OCI-LY7 (cell line): ENCODE measurements at regions not wholly inside any gene's neighbourhood (a gene's known extent, or its start where the extent isn't known, plus 50 kb on each side); places are given as distances from the start of the nearest gene placed in this dataset.

Experiments used
- EZH2phosphoT487 ChIP-seq: fragments of 200-600 bp; sonication (generic); IDR thresholded peaks from 2 replicates; pipeline ENCODE4 v1.6.1; 2018; ENCODE audit warnings: low read depth, borderline replicate concordance, mild to moderate bottlenecking, mixed run types, antibody characterized with exemption, low read length, moderate library complexity, mixed read lengths
- TF ChIP-seq, protein P1 (sequence below): fragments of 200-600 bp; sonication (generic); conservative IDR thresholded peaks from 2 replicates; pipeline ENCODE4 v1.5.1; 2014; ENCODE audit warnings: mild to moderate bottlenecking, antibody characterized with exemption, low read length, moderate library complexity, mixed read lengths

DNA sequence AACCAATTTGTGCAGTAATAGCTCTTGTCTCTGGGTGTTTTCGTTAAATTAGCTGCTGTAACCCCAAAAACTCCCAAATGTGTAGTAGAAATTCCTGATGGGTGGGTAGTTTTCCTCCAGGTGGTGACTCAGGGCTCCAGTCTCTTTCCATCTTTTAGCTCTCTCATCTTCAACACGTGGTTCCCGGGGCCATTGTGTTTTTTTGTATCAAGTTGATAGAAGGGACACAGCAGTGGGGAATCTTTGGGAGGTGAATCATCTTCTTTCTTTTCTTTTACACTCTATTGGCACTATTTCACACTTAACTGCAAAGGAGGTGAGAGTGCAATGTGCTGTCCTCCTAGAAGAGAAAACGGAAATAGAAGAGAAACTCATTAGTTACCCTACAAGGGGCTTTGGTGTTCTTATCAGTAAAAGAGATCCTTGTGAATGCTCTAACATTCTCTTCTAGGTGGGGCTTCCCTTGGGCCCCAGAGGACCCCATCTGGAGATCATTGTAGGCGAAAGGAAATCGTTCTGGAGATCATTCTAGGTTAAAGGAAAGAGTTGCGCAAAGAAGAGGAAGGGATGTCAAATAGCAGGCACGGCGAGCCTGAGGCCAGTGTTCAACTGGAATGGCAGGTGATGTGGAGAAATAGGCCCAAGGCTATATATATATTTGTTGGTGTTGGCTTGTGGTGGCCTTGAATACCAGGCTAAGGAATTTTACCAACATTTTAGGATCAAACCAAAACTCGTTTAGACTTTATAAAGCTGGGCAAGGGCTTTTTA is 68.2 kb upstream of the ACSL1 start:
- TF ChIP-seq, protein P1, sequence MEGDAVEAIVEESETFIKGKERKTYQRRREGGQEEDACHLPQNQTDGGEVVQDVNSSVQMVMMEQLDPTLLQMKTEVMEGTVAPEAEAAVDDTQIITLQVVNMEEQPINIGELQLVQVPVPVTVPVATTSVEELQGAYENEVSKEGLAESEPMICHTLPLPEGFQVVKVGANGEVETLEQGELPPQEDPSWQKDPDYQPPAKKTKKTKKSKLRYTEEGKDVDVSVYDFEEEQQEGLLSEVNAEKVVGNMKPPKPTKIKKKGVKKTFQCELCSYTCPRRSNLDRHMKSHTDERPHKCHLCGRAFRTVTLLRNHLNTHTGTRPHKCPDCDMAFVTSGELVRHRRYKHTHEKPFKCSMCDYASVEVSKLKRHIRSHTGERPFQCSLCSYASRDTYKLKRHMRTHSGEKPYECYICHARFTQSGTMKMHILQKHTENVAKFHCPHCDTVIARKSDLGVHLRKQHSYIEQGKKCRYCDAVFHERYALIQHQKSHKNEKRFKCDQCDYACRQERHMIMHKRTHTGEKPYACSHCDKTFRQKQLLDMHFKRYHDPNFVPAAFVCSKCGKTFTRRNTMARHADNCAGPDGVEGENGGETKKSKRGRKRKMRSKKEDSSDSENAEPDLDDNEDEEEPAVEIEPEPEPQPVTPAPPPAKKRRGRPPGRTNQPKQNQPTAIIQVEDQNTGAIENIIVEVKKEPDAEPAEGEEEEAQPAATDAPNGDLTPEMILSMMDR = no peak
- no peak for TF ChIP-seq EZH2phosphoT487
